IMR-90 (cell line): ENCODE measurements at regions not wholly inside any gene's neighbourhood (a gene's known extent, or its start where the extent isn't known, plus 50 kb on each side); places are given as distances from the start of the nearest gene placed in this dataset.

ENCODE experiments used
- ATAC-seq: fragments of 200-7000 bp; cut with Tn5 transposase; 2 replicates; pipeline ENCODE4 v1.9.1; 2020; ENCODE audit warnings: low read depth, mild to moderate bottlenecking, moderate library complexity
- BruUV-seq: library from RNA; stranded (reverse); fragments of 400-500 nt; replicated peaks from 2 replicates; lab custom pipeline; 2021; lab: Mats Ljungman, UMichigan
- CTCF ChIA-PET: fragments of 300-600 bp; formaldehyde crosslinking; extraction: SDS; loops from one replicate; lab custom pipeline; 2021; ENCODE audit warnings: antibody characterized with exemption; lab: Yijun Ruan, JAX
- POLR2A ChIA-PET: fragments of 300-600 bp; sonication (Branson Sonifier 250); formaldehyde crosslinking; loops from one replicate; lab custom pipeline; 2022; ENCODE audit warnings: antibody characterized with exemption; ENCODE audit not compliant: unreplicated experiment; lab: Charles Lee
- DNase-seq: peaks from one replicate; pipeline ENCODE4 v3.0.0; 2013
- H2AFZ ChIP-seq: replicated peaks from 2 replicates; pipeline ENCODE3; 2013; ENCODE audit warnings: low read length, mild to moderate bottlenecking; ENCODE audit not compliant: poor library complexity
- H2AK5ac ChIP-seq: 2 replicates; pipeline ENCODE4 v1.6.1; 2013; ENCODE audit warnings: low read depth, low read length, inconsistent platforms
- H2AK9ac ChIP-seq: replicated peaks from 2 replicates; pipeline ENCODE3; 2013; ENCODE audit warnings: mild to moderate bottlenecking, low read depth, low read length, moderate library complexity; ENCODE audit not compliant: poor library complexity
- H2BK120ac ChIP-seq: 2 replicates; pipeline ENCODE4 v1.6.1; 2013; ENCODE audit warnings: low read depth, low read length, inconsistent platforms
- H2BK15ac ChIP-seq: 3 replicates; pipeline ENCODE4 v1.6.1; 2013; ENCODE audit warnings: low read depth, low read length, inconsistent platforms
- H2BK20ac ChIP-seq: 2 replicates; pipeline ENCODE4 v1.6.1; 2013; ENCODE audit warnings: low read depth, mild to moderate bottlenecking, inconsistent platforms, low read length, moderate library complexity
- H2BK5ac ChIP-seq: 2 replicates; pipeline ENCODE4 v1.6.1; 2013; ENCODE audit warnings: mild to moderate bottlenecking, low read depth, low read length, inconsistent platforms; ENCODE audit not compliant: poor library complexity, severe bottlenecking
- H3K14ac ChIP-seq: replicated peaks from 2 replicates; pipeline ENCODE4 v1.6.1; 2013; ENCODE audit warnings: low read depth, low read length, inconsistent platforms
- H3K18ac ChIP-seq: 2 replicates; pipeline ENCODE4 v1.6.1; 2013; ENCODE audit warnings: low read depth, low read length, control low read depth
- H3K23ac ChIP-seq: 2 replicates; pipeline ENCODE4 v1.6.1; 2013; ENCODE audit warnings: low read depth, low read length, inconsistent platforms
- H3K27ac ChIP-seq: 2 replicates; pipeline ENCODE4 v1.5.1; 2013; ENCODE audit warnings: mild to moderate bottlenecking, control low read depth, low read length; ENCODE audit not compliant: insufficient read depth
- H3K27me3 ChIP-seq: 2 replicates; pipeline ENCODE4 v1.6.1; 2013; ENCODE audit warnings: low read length; ENCODE audit not compliant: control insufficient read depth, insufficient read depth
- H3K36me3 ChIP-seq: 2 replicates; pipeline ENCODE4 v1.6.1; 2013; ENCODE audit warnings: low read length, mixed read lengths; ENCODE audit not compliant: control insufficient read depth, insufficient read depth
- H3K4ac ChIP-seq: 2 replicates; pipeline ENCODE4 v1.6.1; 2013; ENCODE audit warnings: low read depth, low read length, inconsistent platforms
- H3K4me1 ChIP-seq: 2 replicates; pipeline ENCODE4 v1.6.1; 2013; ENCODE audit warnings: low read length, mixed read lengths; ENCODE audit not compliant: control insufficient read depth, insufficient read depth
- H3K4me2 ChIP-seq: 2 replicates; pipeline ENCODE4 v1.6.1; 2013; ENCODE audit warnings: low read depth, mild to moderate bottlenecking, control low read depth, low read length, moderate library complexity
- H3K4me3 ChIP-seq: 2 replicates; pipeline ENCODE4 v1.5.1; 2013; ENCODE audit warnings: low read depth, mild to moderate bottlenecking, control low read depth, low read length, moderate library complexity; ENCODE audit not compliant: insufficient read depth
- H3K56ac ChIP-seq: 2 replicates; pipeline ENCODE4 v1.6.1; 2013; ENCODE audit warnings: low read length, inconsistent platforms; ENCODE audit not compliant: insufficient read depth; ENCODE audit errors: extremely low read depth
- H3K79me1 ChIP-seq, 2 experiments: 2 replicates each; pipeline ENCODE4 v1.6.1; 2013; ENCODE audit warnings: low read length in 2 of 2, inconsistent platforms in 1 of 2, low read depth in 1 of 2
- H3K9ac ChIP-seq: 2 replicates; pipeline ENCODE4 v1.6.1; 2013; ENCODE audit warnings: low read depth, low read length, control low read depth
- H3K9me1 ChIP-seq: 2 replicates; pipeline ENCODE4 v1.6.1; 2013; ENCODE audit warnings: low read length, inconsistent platforms; ENCODE audit not compliant: insufficient read depth
- H3K9me3 ChIP-seq: 2 replicates; pipeline ENCODE4 v1.6.1; 2013; ENCODE audit warnings: low read length; ENCODE audit not compliant: control insufficient read depth, insufficient read depth
- H4K20me1 ChIP-seq: 2 replicates; pipeline ENCODE4 v1.6.1; 2013; ENCODE audit warnings: low read length, inconsistent platforms; ENCODE audit not compliant: insufficient read depth
- H4K5ac ChIP-seq: 2 replicates; pipeline ENCODE4 v1.6.1; 2013; ENCODE audit warnings: mild to moderate bottlenecking, low read depth, low read length, control low read depth
- H4K8ac ChIP-seq, 2 experiments: 2 replicates each; pipeline ENCODE4 v1.6.1; 2013; ENCODE audit warnings: low read depth in 2 of 2, low read length in 2 of 2, control low read depth in 1 of 2, inconsistent platforms in 1 of 2
- H4K91ac ChIP-seq: 2 replicates; pipeline ENCODE4 v1.6.1; 2013; ENCODE audit warnings: low read depth, low read length, inconsistent platforms; ENCODE audit not compliant: insufficient read depth
- BHLHE40 ChIP-seq: fragments of 150-350 bp; IDR thresholded peaks from 2 replicates; pipeline ENCODE4 v1.6.1; 2016; ENCODE audit warnings: mild to moderate bottlenecking, low read depth, low read length
- CEBPB ChIP-seq: IDR thresholded peaks from 2 replicates; pipeline ENCODE4 v1.6.1; 2012; ENCODE audit warnings: low read depth, low read length, improper control_type of control experiment
- CHD1 ChIP-seq: IDR thresholded peaks from 2 replicates; pipeline ENCODE4 v1.6.1; 2012; ENCODE audit warnings: low read depth, low read length, improper control_type of control experiment
- MAFK ChIP-seq: IDR thresholded peaks from 2 replicates; pipeline ENCODE4 v1.6.1; 2012; ENCODE audit warnings: low read depth, low read length, improper control_type of control experiment
- MAZ ChIP-seq: IDR thresholded peaks from 2 replicates; pipeline ENCODE4 v1.6.1; 2012; ENCODE audit warnings: low read depth, mild to moderate bottlenecking, low read length, improper control_type of control experiment, moderate library complexity, borderline replicate concordance
- MXI1 ChIP-seq: IDR thresholded peaks from 2 replicates; pipeline ENCODE4 v1.6.1; 2012; ENCODE audit warnings: low read depth, mild to moderate bottlenecking, low read length, moderate library complexity, borderline replicate concordance
- NFE2L2 ChIP-seq: fragments of 150-350 bp; IDR thresholded peaks from 2 replicates; pipeline ENCODE4 v1.6.1; 2016; ENCODE audit warnings: low read depth, mild to moderate bottlenecking, low read length
- RAD21 ChIP-seq: IDR thresholded peaks from 2 replicates; pipeline ENCODE4 v1.6.1; 2012; ENCODE audit warnings: low read length, improper control_type of control experiment
- RCOR1 ChIP-seq: IDR thresholded peaks from 2 replicates; pipeline ENCODE4 v1.6.1; 2012; ENCODE audit warnings: mild to moderate bottlenecking, low read length, improper control_type of control experiment; ENCODE audit not compliant: insufficient replicate concordance
- RFX5 ChIP-seq: IDR thresholded peaks from 2 replicates; pipeline ENCODE4 v1.8.0; 2012; ENCODE audit warnings: low read depth, mild to moderate bottlenecking, low read length, moderate library complexity
- WGBS, 2 experiments: methylation state at CpG; one replicate each; pipeline versions ENCODE4 v1.1.5 to v1.1.7; 2013; ENCODE audit warnings: missing lambda C conversion rate in 2 of 2; ENCODE audit not compliant: insufficient read length in 1 of 2; ENCODE audit errors: extremely low coverage in 2 of 2; 5-methylcytosine and 5-hydroxymethylcytosine counted together
- dilution Hi-C: fragments of 300-500 bp; cut with HindIII; formaldehyde crosslinking; loops from one replicate; pipeline ENCODE4 v1.14.3; 2018; ENCODE audit warnings: low sequenced_read_pairs; ENCODE audit not compliant: unreplicated experiment
- in situ Hi-C: fragments of 300-500 bp; cut with MboI; formaldehyde crosslinking; loops from 3 replicates; pipeline ENCODE4 v1.14.3; 2019; ENCODE audit warnings: low sequenced_read_pairs, inconsistent platforms, mixed read lengths
- intact Hi-C: fragments of 100-400 bp; cut with micrococcal nuclease; formaldehyde crosslinking; loops from 2 replicates; pipeline ENCODE4 v1.10.0; 2022
- TF ChIP-seq, protein P1 (sequence below): conservative IDR thresholded peaks from 2 replicates; pipeline ENCODE4 v1.5.1; 2012; ENCODE audit warnings: mild to moderate bottlenecking, low read depth, low read length, improper control_type of control experiment
- TF ChIP-seq, protein P2 (sequence below): fragments of 150-350 bp; IDR thresholded peaks from 2 replicates; pipeline ENCODE4 v1.6.1; 2017; ENCODE audit warnings: mild to moderate bottlenecking, antibody characterized with exemption, low read length, low read depth

DNA sequence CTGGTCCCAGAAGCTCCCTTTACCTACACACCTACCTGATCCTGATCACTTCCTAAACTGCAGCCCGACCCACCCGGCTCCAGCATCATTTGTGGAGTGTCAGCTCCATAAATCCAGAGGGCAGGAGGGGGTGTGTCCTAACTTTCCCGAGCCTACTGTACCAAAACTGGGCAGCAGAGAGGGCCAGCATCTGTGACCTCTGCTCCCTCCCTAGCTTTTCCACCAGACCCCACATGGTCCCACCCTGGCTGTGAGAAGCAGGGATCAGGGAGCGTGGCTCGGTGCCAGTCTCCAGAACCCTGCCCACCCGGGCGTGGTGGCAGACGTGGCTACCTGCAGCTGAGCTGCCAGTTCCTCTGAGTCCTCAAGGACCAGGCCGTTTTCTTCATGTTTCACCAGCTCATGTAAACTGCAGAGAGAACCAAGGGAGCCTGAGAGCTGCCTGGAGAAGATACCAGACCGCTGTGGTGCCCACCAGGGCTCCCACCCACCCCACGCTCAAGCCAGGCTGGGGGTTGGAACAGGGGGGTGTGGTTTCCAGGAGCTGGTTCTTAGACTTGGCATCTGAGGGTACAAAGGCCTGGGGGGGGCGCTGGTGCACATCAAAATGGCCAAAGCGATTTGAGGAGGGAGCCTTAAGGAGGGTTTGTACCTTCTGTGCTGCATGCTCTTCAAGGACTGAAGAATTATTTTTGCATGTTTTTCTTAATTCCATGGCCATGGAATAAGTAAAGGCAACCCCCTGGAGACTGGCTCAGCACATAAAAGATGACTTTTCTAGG, 76.7 kb upstream of the DRD5 start:
- ChIA-PET POLR2A (no interaction called here), CTCF (no interaction called here)
- no peak overlapping the region for H3K18ac ChIP-seq
- intact Hi-C loops (loop anchor here (10.0 kb wide), 1 partner anchor 310 kb away; no protein-coding TSS in a partner anchor), dilution Hi-C loops (no loop called here), in situ Hi-C loops (no loop called here)
- no peak overlapping the region for H2AFZ ChIP-seq
- no peak overlapping the region for H2BK120ac ChIP-seq
- H2BK20ac ChIP-seq, result no peak overlapping the region
- H3K27me3 ChIP-seq, result no peaks in the 10 kb centered on the region
- no peak overlapping the region for H2AK5ac ChIP-seq
- H2BK15ac ChIP-seq, result no peak overlapping the region
- H3K4ac ChIP-seq, result no peak overlapping the region
- no peak for DNase-seq
- H3K9ac ChIP-seq, result no peak overlapping the region
- no peak overlapping the region for H4K91ac ChIP-seq
- H3K36me3 ChIP-seq, result no peaks in the 10 kb centered on the region
- H2AK9ac ChIP-seq, result no peak overlapping the region
- H2BK5ac ChIP-seq, result no peak overlapping the region
- H4K8ac ChIP-seq, result no peak overlapping the region
- H3K9me1 ChIP-seq, result no peaks in the 10 kb centered on the region
- H3K14ac ChIP-seq, result no peak overlapping the region
- H3K79me1 ChIP-seq, result no peaks in the 10 kb centered on the region
- no peak overlapping the region for H3K56ac ChIP-seq
- H3K27ac ChIP-seq, result no peak overlapping the region
- no TSS peak for BruUV-seq
- peaks cover 13% of the 10 kb centered on the region; the same call in 1 of the 2 replicates for H3K9me3 ChIP-seq
- TF ChIP-seq RCOR1, result no peak
- TF ChIP-seq CEBPB, result no peak
- TF ChIP-seq BHLHE40, result no peak
- TF ChIP-seq, protein P1, sequence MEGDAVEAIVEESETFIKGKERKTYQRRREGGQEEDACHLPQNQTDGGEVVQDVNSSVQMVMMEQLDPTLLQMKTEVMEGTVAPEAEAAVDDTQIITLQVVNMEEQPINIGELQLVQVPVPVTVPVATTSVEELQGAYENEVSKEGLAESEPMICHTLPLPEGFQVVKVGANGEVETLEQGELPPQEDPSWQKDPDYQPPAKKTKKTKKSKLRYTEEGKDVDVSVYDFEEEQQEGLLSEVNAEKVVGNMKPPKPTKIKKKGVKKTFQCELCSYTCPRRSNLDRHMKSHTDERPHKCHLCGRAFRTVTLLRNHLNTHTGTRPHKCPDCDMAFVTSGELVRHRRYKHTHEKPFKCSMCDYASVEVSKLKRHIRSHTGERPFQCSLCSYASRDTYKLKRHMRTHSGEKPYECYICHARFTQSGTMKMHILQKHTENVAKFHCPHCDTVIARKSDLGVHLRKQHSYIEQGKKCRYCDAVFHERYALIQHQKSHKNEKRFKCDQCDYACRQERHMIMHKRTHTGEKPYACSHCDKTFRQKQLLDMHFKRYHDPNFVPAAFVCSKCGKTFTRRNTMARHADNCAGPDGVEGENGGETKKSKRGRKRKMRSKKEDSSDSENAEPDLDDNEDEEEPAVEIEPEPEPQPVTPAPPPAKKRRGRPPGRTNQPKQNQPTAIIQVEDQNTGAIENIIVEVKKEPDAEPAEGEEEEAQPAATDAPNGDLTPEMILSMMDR, result no peak
- no peak for TF ChIP-seq RFX5
- no peak for TF ChIP-seq MAZ
- no peak for TF ChIP-seq NFE2L2
- TF ChIP-seq MXI1, result no peak
- TF ChIP-seq, protein P2, sequence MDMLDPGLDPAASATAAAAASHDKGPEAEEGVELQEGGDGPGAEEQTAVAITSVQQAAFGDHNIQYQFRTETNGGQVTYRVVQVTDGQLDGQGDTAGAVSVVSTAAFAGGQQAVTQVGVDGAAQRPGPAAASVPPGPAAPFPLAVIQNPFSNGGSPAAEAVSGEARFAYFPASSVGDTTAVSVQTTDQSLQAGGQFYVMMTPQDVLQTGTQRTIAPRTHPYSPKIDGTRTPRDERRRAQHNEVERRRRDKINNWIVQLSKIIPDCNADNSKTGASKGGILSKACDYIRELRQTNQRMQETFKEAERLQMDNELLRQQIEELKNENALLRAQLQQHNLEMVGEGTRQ, result no peak
- no peak for TF ChIP-seq RAD21
- TF ChIP-seq CHD1, result no peak
- TF ChIP-seq MAFK, result no peak
- no peaks in the 10 kb centered on the region for H3K4me1 ChIP-seq
- H3K4me3 ChIP-seq, result no peak overlapping the region
- no peaks in the 10 kb centered on the region for H4K20me1 ChIP-seq
- no peak overlapping the region for H3K4me2 ChIP-seq
- 56% methylated on average over 3 of the region's 13 CpGs; no CpG with 5 or more reads in 1 of the 2 experiments for WGBS, 2 experiments
- no peak for ATAC-seq
- H3K23ac ChIP-seq, result no peak overlapping the region
- no peak overlapping the region for H4K5ac ChIP-seq
